Endothelial cell of hepatic sinusoid (primary cell): ENCODE measurements at regions not wholly inside any gene's neighbourhood (a gene's known extent, or its start where the extent isn't known, plus 50 kb on each side); places are given as distances from the start of the nearest gene placed in this dataset.

Experiments
- in situ Hi-C: cut with HindIII; loops from 2 replicates; pipeline ENCODE4 v1.10.0; 2017; ENCODE audit warnings: low sequenced_read_pairs

DNA sequence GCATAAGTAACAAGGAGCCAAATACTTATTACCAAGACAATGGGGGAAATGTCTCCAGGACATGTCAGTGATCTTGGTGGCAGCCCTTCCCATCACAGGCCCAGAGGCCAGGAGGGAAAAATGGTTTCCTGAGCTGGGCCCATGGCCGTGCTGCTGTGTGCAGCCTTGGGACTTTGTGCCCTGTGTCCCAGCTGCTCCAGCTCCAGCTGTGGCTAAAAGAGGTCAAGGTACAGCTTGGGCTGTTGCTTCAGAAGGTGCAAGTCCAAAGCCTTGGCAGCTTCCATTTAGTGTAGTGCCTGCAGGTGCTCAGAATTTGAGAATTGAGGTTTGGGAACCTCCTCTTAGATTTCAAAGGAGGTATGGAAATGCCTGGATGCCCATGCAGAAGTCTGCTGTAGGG lies 212.3 kb upstream of the DCN start:
- in situ Hi-C loops: loop anchor here (25.0 kb wide), 1 partner anchor 1242 kb away; no protein-coding TSS in a partner anchor

DNA sequence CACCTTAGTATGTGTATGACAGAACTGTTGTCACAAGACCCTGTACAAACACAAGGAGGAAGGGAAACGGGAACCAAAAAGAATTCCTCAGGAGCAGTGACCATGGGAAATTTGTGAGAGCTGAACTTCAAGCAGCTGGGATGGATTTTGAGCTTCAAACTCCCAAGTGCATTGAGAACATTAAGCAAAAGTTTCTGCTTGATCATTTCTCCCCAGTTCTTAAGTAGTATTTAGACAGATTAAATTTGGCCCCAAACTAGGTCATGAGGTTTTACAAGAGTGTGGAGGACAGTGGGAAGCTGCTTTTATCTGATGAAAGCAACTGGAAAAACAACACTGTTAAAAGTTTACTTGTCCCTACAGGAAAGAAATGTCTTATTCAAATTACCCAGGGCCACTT lies 206.0 kb upstream of the DCN start:
- in situ Hi-C loops: loop anchor here (25.0 kb wide), 1 partner anchor 1249 kb away; no protein-coding TSS in a partner anchor

DNA sequence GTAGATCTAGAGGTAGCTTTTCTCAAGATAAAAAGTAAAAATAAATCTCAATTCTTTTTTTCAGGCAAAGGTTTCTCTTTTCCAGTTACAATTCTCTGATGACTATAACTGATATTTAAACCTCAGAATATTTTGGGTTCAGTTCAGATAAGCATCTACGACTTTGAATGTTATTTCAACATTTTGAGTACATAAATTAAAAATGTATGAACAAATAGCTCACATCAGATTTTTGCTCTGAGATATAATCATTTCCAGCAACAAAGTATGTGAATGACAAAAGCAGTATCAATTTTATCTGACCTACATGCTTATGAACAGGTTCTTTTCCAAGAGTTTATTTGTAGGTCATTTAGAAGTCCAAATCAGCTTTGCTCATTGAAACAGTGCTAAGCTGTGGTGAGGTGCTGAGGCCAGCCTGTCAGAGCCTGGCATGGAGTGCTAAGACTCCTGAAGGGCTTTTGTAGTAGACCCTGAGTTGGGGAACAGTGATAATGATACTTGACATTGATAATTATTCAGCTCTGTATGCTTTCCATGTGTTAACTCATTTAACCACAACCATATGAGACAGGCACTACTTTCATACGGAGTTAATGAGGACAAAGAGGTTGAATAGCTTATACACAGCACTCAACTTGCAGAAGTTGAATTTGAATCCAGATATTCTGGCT lies 205.0 kb upstream of the DCN start:
- in situ Hi-C loops: loop anchor here (25.0 kb wide), 1 partner anchor 1250 kb away; no protein-coding TSS in a partner anchor

DNA sequence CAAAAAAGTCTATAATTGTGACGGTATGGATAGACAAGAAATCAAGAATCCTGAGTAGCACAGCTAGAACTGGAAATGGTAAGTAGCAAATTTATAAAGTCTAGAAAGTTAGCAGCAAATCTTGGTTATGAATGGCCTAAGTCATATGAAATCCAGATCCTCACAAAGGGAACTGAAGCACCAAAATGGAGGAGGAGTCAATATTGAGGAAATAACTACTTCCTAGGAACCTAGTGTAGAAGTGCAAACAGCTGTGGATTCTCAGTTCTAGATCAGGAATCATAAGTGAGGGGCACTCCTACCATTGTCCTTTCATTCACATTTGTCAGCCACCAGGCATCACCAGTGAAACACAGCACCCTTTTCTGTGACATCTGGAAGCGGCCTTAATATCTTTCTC lies 202.2 kb upstream of the DCN start:
- in situ Hi-C loops: loop anchor here (25.0 kb wide), 1 partner anchor 1252 kb away; no protein-coding TSS in a partner anchor

DNA sequence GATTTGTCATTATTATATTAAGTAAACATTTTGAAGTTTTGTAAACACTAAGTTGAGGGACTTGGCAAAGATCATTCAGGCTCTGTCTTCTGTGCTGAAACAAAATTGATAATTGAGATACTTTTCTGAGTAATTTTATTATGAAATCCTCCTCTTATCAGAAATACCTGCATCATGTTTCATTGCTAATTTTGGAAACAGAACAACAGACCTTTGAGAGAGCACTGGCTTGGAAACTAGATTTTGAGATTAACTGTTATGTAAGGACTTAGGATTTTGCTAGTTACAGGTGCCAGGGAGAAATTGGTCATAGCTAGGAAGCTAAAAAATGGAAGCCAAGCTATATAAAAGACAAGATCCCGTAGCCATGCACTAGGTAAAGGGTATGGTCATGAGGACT lies 201.7 kb upstream of the DCN start:
- in situ Hi-C loops: loop anchor here (25.0 kb wide), 1 partner anchor 1253 kb away; no protein-coding TSS in a partner anchor

DNA sequence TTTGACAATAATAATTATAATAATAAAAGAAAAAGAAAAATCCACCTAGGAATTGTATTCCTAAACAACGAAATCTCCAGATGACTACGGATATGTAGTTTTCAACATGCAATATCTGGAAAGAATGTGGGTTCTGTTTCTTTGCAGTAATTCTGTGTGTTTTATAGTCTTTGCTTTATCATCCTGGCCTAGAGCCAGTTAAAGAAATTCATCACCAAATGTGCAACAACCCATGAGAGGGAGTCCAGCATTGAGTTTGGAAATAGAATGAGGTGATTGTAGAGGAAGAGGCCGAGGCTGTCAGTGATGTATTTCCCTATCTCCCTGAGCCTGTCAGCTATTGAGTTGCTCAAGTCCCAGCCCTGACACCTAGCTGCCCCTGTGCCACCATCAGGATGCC lies 200.5 kb upstream of the DCN start:
- in situ Hi-C loops: loop anchor here (25.0 kb wide), 1 partner anchor 1254 kb away; no protein-coding TSS in a partner anchor

DNA sequence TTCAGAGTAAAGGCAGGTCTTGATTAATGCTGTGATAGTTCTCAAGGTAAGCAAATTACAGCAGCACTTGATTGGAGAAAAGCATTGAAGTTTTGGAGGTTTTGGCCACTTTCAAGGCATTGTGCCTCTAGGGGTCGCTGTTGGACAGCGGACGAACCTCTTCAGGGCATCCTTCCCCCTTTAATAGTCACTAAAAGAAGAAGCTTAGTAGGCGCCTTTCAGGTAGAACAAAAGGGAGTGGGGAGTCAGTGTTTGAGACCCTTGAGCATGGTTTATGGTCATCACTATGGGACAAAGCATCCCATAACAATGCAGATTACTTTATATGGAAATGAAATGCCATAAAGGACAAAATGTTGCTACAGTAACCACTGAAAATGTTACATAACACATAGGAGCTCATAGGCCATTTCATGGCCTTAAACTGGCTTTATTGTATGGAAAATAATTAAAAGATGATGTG lies 199.5 kb upstream of the DCN start:
- in situ Hi-C loops: loop anchor here (25.0 kb wide), 1 partner anchor 1255 kb away; no protein-coding TSS in a partner anchor

DNA sequence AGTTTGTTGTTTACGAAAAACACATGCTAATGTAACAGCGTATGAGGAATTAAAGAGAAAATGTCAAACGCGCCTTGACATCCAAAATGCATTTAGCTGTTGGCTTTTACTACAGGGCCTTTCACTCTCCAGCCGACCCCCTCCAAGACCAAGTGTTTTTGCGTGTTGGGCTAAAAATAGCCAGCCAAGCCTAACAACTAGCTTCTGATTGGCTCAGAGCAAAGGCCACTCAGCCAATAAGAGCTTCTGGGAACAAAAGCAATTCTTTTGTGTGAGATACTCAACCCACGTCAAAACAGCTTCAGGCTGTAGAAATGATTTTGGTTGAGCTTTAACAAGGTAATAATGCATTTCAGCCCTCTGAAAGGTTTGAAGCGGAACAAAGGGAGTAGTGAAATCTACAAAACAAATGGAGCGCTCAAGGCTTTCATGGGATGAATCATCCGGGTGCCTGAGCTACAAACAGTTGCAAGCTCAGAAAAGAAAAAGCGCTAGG lies 198.7 kb upstream of the DCN start:
- in situ Hi-C loops: loop anchor here (25.0 kb wide), 1 partner anchor 1256 kb away; no protein-coding TSS in a partner anchor

DNA sequence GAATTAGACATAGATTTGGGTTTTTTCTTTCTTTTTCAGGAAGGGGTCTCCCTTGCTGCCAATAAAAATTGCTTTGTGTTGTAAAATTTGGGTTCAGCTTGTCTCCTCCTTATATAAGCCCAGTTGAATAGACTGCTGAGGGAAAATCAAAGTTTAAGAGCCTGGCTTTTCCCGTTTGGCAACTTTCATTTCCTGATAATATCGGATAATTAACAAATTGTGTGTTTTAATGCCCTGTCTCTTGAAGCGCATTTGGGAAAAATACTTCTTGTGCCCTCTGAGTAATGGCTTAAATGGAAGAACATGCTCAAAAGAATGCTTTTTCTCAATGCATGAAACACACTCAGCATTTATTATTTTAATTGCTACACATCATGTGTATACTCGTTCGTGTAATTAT lies 198.0 kb upstream of the DCN start:
- in situ Hi-C loops: loop anchor here (25.0 kb wide), 1 partner anchor 1257 kb away; no protein-coding TSS in a partner anchor

DNA sequence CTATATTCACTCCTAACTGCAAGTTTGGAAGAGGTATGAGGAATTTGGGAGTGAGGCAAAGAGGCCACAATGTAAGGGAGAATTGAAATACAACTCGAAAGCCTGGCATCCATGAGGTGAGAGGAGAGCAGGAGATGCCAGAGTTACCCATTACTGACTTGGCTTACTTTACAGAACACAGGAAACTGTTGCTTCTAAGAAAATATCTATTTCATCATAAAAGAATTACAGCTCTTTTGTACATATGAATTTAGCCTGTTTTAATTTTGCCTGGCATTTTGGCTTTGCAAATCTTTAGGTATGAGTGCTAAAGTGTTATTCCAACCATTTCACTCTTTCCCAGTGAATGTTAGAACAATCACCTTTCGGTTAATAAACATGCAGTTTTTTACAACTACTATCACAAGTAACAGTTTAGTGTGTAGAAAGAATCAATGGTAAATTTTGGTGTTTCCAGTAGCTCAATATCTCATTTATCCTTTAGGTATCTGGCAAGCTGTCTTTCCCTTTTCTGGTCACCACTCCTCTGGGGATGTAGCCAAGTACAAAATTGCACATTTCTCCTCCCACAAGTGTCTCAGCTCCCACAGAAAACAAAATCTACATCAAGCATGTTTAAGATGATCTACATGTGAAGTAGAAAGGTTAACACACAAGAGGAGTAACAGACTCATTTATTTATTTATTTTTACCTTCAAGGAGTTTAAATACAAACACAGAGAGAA lies 196.6 kb upstream of the DCN start:
- in situ Hi-C loops: loop anchor here (25.0 kb wide), 1 partner anchor 1258 kb away; no protein-coding TSS in a partner anchor

DNA sequence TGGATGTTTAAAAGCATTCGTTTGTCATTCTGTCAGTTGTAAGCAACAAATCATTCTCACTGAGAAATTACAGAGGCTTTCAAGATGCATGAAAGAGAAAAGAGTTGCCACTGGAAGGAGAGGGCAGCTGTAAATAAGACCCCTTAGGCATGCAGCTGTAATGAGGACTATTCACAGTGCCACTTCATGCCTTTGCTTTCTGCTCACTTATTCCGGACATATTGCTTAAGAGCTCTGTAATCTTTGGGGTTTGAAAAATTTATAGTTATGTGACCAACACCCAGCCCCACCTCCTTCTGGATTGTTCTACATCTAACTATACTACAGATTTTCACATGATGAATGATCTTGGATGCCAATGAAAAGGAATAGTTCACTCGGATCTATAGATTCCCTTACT lies 194.8 kb upstream of the DCN start:
- in situ Hi-C loops: loop anchor here (25.0 kb wide), 1 partner anchor 1260 kb away; no protein-coding TSS in a partner anchor

DNA sequence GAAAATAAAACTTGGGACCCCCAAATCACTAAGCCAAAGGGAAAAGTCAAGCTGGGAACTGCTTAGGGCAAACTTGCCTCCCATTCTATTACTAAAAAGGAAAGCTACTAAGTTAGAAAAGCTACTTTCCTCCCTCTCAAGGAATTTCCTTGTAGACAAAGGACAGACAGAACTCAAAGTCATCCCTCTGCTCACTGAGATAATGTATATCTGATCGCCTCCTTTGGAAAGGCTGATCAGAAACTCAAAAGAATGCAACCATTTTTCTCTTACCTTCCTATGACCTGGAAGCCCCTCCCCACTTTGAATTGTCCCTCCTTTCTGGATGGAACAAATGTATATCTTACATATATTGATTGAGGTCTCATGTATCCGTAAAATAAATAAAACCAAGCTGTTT lies 190.5 kb upstream of the DCN start:
- in situ Hi-C loops: no loop called here

DNA sequence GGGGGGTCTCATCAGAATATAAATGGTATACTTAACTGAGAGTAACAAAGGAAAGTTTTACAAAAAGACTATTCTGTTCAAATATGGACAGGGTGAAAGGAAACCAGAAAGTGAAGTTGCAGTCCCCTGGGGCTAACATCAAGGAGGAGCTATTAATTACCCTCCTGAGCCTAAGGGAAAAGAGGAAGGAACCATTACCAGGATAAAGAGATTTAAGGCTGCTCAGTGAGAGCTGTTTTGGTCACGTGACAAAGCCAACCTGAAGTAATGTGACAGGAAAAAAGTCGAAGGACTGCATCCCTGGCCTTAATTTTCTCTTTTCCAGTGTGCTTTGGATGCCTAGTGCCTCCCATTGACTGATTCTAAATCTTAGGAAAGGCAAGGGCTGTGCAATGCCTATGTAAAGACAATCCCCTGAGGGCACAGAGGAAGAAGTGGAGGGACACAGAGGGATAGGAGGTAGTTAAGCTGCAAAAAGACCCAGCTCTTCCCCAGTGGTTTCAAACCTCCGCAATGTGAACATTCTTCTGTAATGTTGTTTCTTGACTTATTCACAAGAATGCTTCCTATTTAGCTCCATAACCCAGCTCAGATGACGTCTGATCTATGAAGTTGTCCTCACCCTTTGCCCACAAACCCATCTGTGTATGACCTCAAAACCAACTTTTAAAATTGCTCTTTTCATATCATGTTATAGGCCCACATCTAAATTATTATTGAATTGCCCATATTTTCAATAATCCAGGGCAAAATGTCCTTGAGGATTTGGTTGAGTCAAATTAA lies 187.7 kb upstream of the DCN start:
- in situ Hi-C loops: no loop called here

DNA sequence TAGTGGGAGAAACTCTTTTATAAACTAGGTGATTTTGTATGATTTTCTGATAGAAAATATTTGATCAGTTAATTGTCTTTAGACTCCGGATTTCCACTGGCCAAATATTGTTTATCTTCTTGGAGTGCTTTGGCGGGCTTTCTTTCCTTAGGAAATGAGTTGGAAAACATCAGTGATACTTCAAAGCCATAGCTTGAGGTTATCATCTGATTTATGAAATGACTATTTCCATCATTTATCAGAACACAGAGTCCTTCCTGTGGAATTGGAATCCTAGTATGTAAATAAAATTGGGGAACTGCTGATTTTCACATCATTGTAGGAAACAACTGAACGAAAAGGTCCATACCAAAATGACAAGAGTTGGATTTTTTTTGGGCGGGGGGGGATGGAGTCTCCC lies 186.0 kb upstream of the DCN start:
- in situ Hi-C loops: no loop called here

DNA sequence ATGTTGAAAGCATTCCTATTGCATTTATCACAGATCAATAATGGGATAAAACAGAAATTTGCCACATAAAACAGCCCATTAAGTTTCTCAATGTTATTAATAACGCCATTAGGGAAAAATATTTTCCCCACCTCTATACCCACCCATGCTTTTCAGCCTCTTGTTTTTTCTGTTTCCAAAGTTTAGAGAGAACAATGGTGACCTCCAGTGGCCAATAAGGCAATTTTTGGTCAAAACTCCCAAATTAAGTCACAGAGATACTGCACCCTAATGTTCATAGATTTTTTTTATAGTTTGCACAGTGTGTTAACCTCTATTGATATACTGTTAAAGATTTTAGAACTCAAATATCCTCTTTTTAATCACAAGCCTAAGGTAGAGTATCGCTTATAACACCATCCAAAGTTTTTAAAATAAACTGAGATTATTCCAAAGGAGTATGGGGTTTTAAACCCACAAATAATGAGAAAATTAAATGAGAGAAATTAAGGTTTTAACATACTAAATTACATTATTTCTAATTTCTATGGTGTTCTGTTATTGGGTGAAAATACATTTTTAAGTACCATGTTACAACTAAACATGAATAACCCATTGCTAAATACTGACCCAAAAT lies 184.7 kb upstream of the DCN start:
- in situ Hi-C loops: no loop called here

DNA sequence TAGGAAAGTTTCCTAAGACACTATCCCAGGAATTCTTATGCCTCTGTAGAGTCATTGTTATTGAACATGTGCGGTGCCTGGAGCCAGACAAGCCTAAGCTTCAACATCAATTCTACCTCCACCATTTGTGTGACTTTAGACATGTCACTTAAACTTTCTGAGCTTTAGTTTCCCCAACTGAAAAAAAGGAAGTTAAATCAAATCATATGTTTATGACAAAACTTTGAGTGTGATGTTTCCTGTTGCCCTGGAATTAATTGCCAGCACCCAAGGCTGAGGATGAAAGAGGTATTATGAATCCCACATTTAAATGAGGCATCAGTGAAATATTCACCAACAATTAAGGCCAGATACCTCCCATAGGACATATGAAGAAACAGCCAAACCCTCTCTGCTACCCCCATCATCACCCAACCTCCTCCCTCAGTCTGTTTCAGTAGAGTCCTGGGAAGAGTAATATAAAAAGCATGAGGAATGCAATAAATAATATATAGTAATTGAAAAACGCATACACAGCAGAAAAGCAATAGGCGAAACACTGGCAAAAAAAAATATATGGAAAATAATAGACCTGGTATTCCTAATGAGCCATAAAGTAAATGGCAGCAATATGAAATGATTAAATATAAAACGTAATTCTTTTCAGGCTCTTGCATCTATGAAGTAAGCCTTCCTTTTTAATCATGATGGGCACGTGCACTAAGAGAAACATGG lies 182.0 kb upstream of the DCN start:
- in situ Hi-C loops: no loop called here

DNA sequence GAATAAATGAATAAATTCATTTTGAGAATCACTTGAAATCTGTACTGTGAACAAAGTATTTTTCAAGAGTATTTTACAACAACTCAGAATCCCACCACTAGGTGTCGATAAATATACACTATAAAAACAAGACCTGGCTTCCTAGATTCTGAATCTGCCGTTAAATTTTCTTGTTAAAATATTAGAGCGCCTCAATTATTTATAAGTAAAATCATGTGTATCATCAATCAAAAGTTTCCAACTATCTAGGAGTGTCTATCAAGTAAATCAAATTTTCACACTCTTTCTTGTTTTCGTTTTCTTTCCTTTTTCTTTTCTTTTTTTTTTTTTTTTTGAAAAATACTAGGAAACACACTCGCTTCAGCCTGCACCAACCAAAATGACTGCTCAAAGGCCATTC lies 179.2 kb upstream of the DCN start:
- in situ Hi-C loops: no loop called here

DNA sequence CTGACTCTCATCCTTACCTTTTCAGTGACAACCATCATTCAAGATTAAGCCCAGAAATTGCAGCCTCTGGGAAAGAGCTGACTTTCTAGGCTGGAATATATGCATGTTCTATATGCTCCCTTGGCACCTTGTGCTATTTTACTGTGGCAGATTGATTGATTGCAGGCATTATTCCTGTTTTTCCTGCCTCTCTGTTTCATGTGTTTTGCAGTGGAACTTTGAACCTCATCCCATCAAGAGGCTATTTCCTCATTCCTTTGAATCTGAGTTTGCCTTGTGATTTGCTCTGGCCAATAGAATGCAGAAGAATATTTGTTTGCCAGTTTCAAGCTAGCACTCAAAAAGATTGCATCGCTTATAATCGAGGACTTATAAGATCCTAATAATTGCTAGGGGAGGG lies 174.8 kb upstream of the DCN start:
- in situ Hi-C loops: no loop called here

DNA sequence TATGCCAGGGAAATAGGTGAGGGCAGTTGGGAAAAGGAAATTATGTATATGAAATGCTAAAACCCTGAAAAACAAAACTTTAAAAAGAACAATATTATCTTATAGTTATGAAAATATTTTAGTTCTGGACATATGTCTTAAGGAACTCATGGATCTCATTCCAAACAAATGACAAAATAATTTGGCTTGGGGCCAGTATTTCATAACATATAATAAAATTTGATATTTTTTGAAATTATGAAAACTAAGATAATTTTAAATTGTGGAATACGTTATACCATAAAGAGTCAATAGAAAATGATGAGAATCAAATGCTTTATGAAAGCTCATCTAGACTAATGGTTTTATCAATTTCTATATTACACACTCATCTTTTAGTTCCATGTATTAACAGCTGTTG lies 173.8 kb upstream of the DCN start:
- in situ Hi-C loops: no loop called here
